PC-3 (cell line): ENCODE measurements at regions not wholly inside any gene's neighbourhood (a gene's known extent, or its start where the extent isn't known, plus 50 kb on each side); places are given as distances from the start of the nearest gene placed in this dataset.

Source experiments
- ATAC-seq: fragments of 200-7000 bp; cut with Tn5 transposase; 2 replicates; pipeline ENCODE4 v1.9.1; 2020; ENCODE audit warnings: mild to moderate bottlenecking, moderate library complexity
- BruUV-seq: library from RNA; stranded (reverse); fragments of 400-500 nt; replicated peaks from 2 replicates; lab custom pipeline; 2021; lab: Mats Ljungman, UMichigan
- CTCF ChIA-PET: fragments of 300-600 bp; sonication (Branson Sonifier 250); formaldehyde crosslinking; loops from one replicate; lab custom pipeline; 2022; ENCODE audit warnings: antibody characterized with exemption; lab: Charles Lee
- POLR2A ChIA-PET: fragments of 300-600 bp; sonication (Branson Sonifier 250); formaldehyde crosslinking; loops from one replicate; lab custom pipeline; 2022; ENCODE audit warnings: antibody characterized with exemption; ENCODE audit not compliant: unreplicated experiment; lab: Charles Lee
- DNase-seq: peaks from one replicate; pipeline ENCODE4 v3.0.0-alpha.2; 2015
- H2AFZ ChIP-seq: fragments of 300-600 bp; sonication (generic); 2 replicates; pipeline ENCODE4 v1.6.0; 2016; ENCODE audit warnings: antibody characterized with exemption, low read length
- H3F3A ChIP-seq: fragments of 300-600 bp; sonication (generic); one replicate; pipeline ENCODE4 v1.6.0; 2017; ENCODE audit warnings: antibody characterized with exemption, low read length, control low read depth, mild to moderate bottlenecking; ENCODE audit not compliant: unreplicated experiment
- H3K27ac ChIP-seq: fragments of 300-600 bp; sonication (generic); 2 replicates; pipeline ENCODE4 v1.5.1; 2016; ENCODE audit warnings: mild to moderate bottlenecking, low read length
- H3K27me3 ChIP-seq: fragments of 300-600 bp; sonication (generic); 2 replicates; pipeline ENCODE4 v1.6.1; 2016; ENCODE audit warnings: low read length, mixed read lengths
- H3K36me3 ChIP-seq: fragments of 300-600 bp; sonication (generic); 2 replicates; pipeline ENCODE4 v1.6.1; 2016; ENCODE audit warnings: low read depth, mixed run types, low read length, mixed read lengths
- H3K4me1 ChIP-seq: fragments of 300-600 bp; sonication (generic); 2 replicates; pipeline ENCODE4 v1.5.1; 2016; ENCODE audit warnings: low read length; ENCODE audit not compliant: insufficient read depth
- H3K4me2 ChIP-seq: fragments of 300-600 bp; sonication (generic); 2 replicates; pipeline ENCODE4 v1.6.0; 2016; ENCODE audit warnings: low read length
- H3K4me3 ChIP-seq: fragments of 300-600 bp; sonication (generic); 2 replicates; pipeline ENCODE4 v1.5.1; 2016; ENCODE audit warnings: mild to moderate bottlenecking, low read length, mixed read lengths
- H3K79me2 ChIP-seq: fragments of 300-600 bp; sonication (generic); 2 replicates; pipeline ENCODE4 v1.6.1; 2017; ENCODE audit warnings: low read length, mixed read lengths
- H3K9ac ChIP-seq: fragments of 300-600 bp; sonication (generic); 2 replicates; pipeline ENCODE4 v1.6.0; 2016; ENCODE audit warnings: mild to moderate bottlenecking, low read length
- H3K9me2 ChIP-seq: fragments of 300-600 bp; sonication (generic); replicated peaks from 2 replicates; pipeline ENCODE4 v1.6.1; 2016; ENCODE audit warnings: mixed run types, low read length, mixed read lengths
- H3K9me3 ChIP-seq: fragments of 300-600 bp; sonication (generic); 2 replicates; pipeline ENCODE4 v1.6.1; 2016; ENCODE audit warnings: low read length, mixed read lengths
- H4K20me1 ChIP-seq: fragments of 300-600 bp; sonication (generic); 2 replicates; pipeline ENCODE4 v1.6.1; 2016; ENCODE audit warnings: low read length, mixed read lengths
- CTCF ChIP-seq: fragments of 300-600 bp; sonication (generic); conservative IDR thresholded peaks from 2 replicates; pipeline ENCODE4 v1.5.1; 2017; ENCODE audit warnings: antibody characterized with exemption, low read depth, mild to moderate bottlenecking, low read length
- EZH2 ChIP-seq: fragments of 300-600 bp; sonication (generic); IDR thresholded peaks from one replicate; pipeline ENCODE4 v1.6.1; 2017; ENCODE audit warnings: antibody characterized with exemption, mild to moderate bottlenecking, low read length; ENCODE audit not compliant: unreplicated experiment
- EZH2phosphoT487 ChIP-seq: fragments of 300-600 bp; sonication (generic); IDR thresholded peaks from 2 replicates; pipeline ENCODE4 v1.6.1; 2018; ENCODE audit warnings: mild to moderate bottlenecking, antibody characterized with exemption, low read length, borderline replicate concordance
- intact Hi-C: fragments of 100-400 bp; cut with micrococcal nuclease; formaldehyde crosslinking; loops from 2 replicates; pipeline ENCODE4 v1.9.0; 2023

GRCh38 chr15:39291690-39292089 is 289.2 kb upstream of the THBS1 start:
- Histone ChIP-seq H3K9me2 (no peaks in the 10 kb centered on the region), H3F3A (no peaks in the 10 kb centered on the region), H3K36me3 (no peaks in the 10 kb centered on the region), H2AFZ (no peak overlapping the region), H3K4me2 (no peak overlapping the region), H3K4me3 (no peak overlapping the region), H3K27ac (no peak overlapping the region), H3K9ac (no peak overlapping the region), H4K20me1 (no peaks in the 10 kb centered on the region), H3K79me2 (no peaks in the 10 kb centered on the region), H3K27me3 (no peaks in the 10 kb centered on the region), H3K4me1 (peaks cover 23% of the 10 kb centered on the region), H3K9me3 (no peaks in the 10 kb centered on the region)
- ATAC-seq (no peak), DNase-seq (no peak)
- no peak for TF ChIP-seq EZH2
- TF ChIP-seq EZH2phosphoT487, result no peak
- ChIA-PET POLR2A (no interaction called here), CTCF (no interaction called here)
- intact Hi-C loops, result no loop called here
- BruUV-seq, result no TSS peak

- ChIA-PET POLR2A (no interaction called here), CTCF (no interaction called here)
- Histone ChIP-seq H2AFZ (no peak overlapping the region), H3K4me3 (no peak overlapping the region), H4K20me1 (no peaks in the 10 kb centered on the region), H3K79me2 (no peaks in the 10 kb centered on the region), H3K9me3 (no peaks in the 10 kb centered on the region), H3K27me3 (no peaks in the 10 kb centered on the region), H3K9me2 (no peaks in the 10 kb centered on the region), H3K36me3 (no peaks in the 10 kb centered on the region), H3K9ac (no peak overlapping the region), H3K4me2 (no peak overlapping the region), H3K27ac (no peak overlapping the region), H3K4me1 (peaks cover 24% of the 10 kb centered on the region), H3F3A (peaks cover 9% of the 10 kb centered on the region)
- intact Hi-C loops, result no loop called here
- no TSS peak for BruUV-seq
- DNase-seq, result no peak
- no peak for TF ChIP-seq CTCF
- no peak for TF ChIP-seq EZH2phosphoT487
- no peak for TF ChIP-seq EZH2
- ATAC-seq, result no peak
These were observed 283.9 kb upstream of the THBS1 start for GRCh38 chr15:39296955-39297354.

- peaks cover 30% of the 10 kb centered on the region for H3K4me1 ChIP-seq
- H3K9ac ChIP-seq, result no peak overlapping the region
- DNase-seq, result no peak
- ChIA-PET CTCF (no interaction called here), POLR2A (no interaction called here)
- no peaks in the 10 kb centered on the region for H3K36me3 ChIP-seq
- no peak overlapping the region for H2AFZ ChIP-seq
- peaks cover 9% of the 10 kb centered on the region for H3F3A ChIP-seq
- BruUV-seq, result no TSS peak
- TF ChIP-seq EZH2phosphoT487 (no peak), EZH2 (no peak), CTCF (no peak)
- H3K9me3 ChIP-seq, result no peaks in the 10 kb centered on the region
- no peaks in the 10 kb centered on the region for H3K9me2 ChIP-seq
- no peak overlapping the region for H3K4me3 ChIP-seq
- H3K27ac ChIP-seq, result no peak overlapping the region
- H3K4me2 ChIP-seq, result no peak overlapping the region
- H3K27me3 ChIP-seq, result no peaks in the 10 kb centered on the region
- H3K79me2 ChIP-seq, result no peaks in the 10 kb centered on the region
- no peaks in the 10 kb centered on the region for H4K20me1 ChIP-seq
- ATAC-seq, result no peak
- intact Hi-C loops, result no loop called here
These were observed 282.5 kb upstream of the THBS1 start for GRCh38 chr15:39298271-39298962.
